ENCODE measurements at regions not wholly inside any gene's neighbourhood (a gene's known extent, or its start where the extent isn't known, plus 50 kb on each side); places are given as distances from the start of the nearest gene placed in this dataset.

- DNase-seq (ENCODE audit: low read depth) = peak; percentile 43
These were observed 228.8 kb downstream of the CDH11 start for GRCh38 chr16:64892835-64893785.

- no peak for DNase-seq (ENCODE audit: low read depth)
These were observed 232.4 kb downstream of the CDH11 start for GRCh38 chr16:64889446-64889845.

- DNase-seq (ENCODE audit: low read depth) = no peak
These were observed 234.2 kb downstream of the CDH11 start for GRCh38 chr16:64887651-64888050.

GRCh38 chr16:64882078-64882784 is 239.6 kb downstream of the CDH11 start:
- no peak for DNase-seq (ENCODE audit: low read depth)

GRCh38 chr16:64880994-64881393 is 240.9 kb downstream of the CDH11 start:
- no peak for DNase-seq (ENCODE audit: low read depth)

- no peak for DNase-seq (ENCODE audit: low read depth)
These were observed 241.9 kb downstream of the CDH11 start for GRCh38 chr16:64880006-64880405.

GRCh38 chr16:64878940-64879339 is 242.9 kb downstream of the CDH11 start:
- DNase-seq (ENCODE audit: low read depth) = no peak

GRCh38 chr16:64872101-64872500 is 249.8 kb downstream of the CDH11 start:
- no peak for DNase-seq (ENCODE audit: low read depth)

- DNase-seq (ENCODE audit: low read depth) = no peak
These were observed 251.0 kb downstream of the CDH11 start for GRCh38 chr16:64870859-64871258.

GRCh38 chr16:64869781-64870180 is 252.1 kb downstream of the CDH11 start:
- DNase-seq (ENCODE audit: low read depth) = no peak

GRCh38 chr16:64866021-64866420 is 255.8 kb downstream of the CDH11 start:
- no peak for DNase-seq (ENCODE audit: low read depth)

GRCh38 chr16:64865069-64865696 is 256.7 kb downstream of the CDH11 start:
- DNase-seq (ENCODE audit: low read depth) = no peak

- peak; percentile 88 for DNase-seq (ENCODE audit: low read depth)
These were observed 257.5 kb downstream of the CDH11 start for GRCh38 chr16:64864232-64864809.

GRCh38 chr16:64858076-64858475 is 263.8 kb downstream of the CDH11 start:
- no peak for DNase-seq (ENCODE audit: low read depth)

- no peak for DNase-seq (ENCODE audit: low read depth)
These were observed 264.5 kb downstream of the CDH11 start for GRCh38 chr16:64857411-64857810.

GRCh38 chr16:64853551-64853950 is 268.3 kb downstream of the CDH11 start:
- DNase-seq (ENCODE audit: low read depth) = no peak

GRCh38 chr16:64846966-64847365 is 274.9 kb downstream of the CDH11 start:
- no peak for DNase-seq (ENCODE audit: low read depth)

GRCh38 chr16:64845071-64845470 is 276.8 kb downstream of the CDH11 start:
- no peak for DNase-seq (ENCODE audit: low read depth)

- DNase-seq (ENCODE audit: low read depth) = no peak
These were observed 280.4 kb downstream of the CDH11 start for GRCh38 chr16:64841482-64841881.

- no peak for DNase-seq (ENCODE audit: low read depth)
These were observed 280.8 kb downstream of the CDH11 start for GRCh38 chr16:64841071-64841470.

GRCh38 chr16:64830653-64831052 is 291.2 kb downstream of the CDH11 start:
- DNase-seq (ENCODE audit: low read depth) = no peak

- DNase-seq (ENCODE audit: low read depth) = no peak
These were observed 292.2 kb downstream of the CDH11 start for GRCh38 chr16:64829678-64830077.

Data from HS-5 (cell line).